ENCODE measurements at regions not wholly inside any gene's neighbourhood (a gene's known extent, or its start where the extent isn't known, plus 50 kb on each side); places are given as distances from the start of the nearest gene placed in this dataset.

- DNase-seq (ENCODE audit: insufficient read length, low spot score) (no peak), FAIRE-seq (no peak)
- TF ChIP-seq CTCF (IDR thresholded peaks at IDR 0.05; ENCODE audit: insufficient read depth, missing control alignments): no peak
Observed at GRCh38 chr1:178593515-178593914, 80.6 kb downstream of the TEX35 start.

- no peak for DNase-seq (ENCODE audit: insufficient read length, low spot score)
- no peak for FAIRE-seq
Observed at GRCh38 chr1:178594133-178594532, 81.2 kb downstream of the TEX35 start.

DNA sequence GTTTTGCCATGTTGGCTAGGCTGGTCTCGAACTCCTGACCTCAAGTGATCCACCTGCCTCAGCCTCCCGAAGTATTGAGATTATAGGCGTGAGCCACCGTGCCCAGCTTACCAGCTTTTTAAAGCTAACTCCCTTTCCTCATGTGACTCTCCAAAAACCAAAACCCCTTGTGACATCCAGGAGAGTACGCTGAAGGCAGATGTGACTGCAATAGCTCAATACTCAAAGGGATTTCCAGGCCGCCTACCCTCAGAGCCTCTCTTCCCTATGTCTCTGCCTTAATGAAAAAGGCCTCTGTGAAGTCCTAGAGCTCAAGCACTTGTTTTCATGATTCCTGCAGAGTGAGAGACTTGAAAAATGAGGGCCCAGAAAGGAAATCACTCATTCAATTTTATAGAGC, 82.6 kb downstream of the TEX35 start:
- FAIRE-seq (no peak), DNase-seq (ENCODE audit: insufficient read length, low spot score) (no peak)
- no peak for TF ChIP-seq CTCF (IDR thresholded peaks at IDR 0.05; ENCODE audit: insufficient read depth, missing control alignments)

More at GRCh38 chr1:178594133-178594532, 81.2 kb downstream of the TEX35 start:
- TF ChIP-seq CTCF (IDR thresholded peaks at IDR 0.05; ENCODE audit: insufficient read depth, missing control alignments): no peak

DNA sequence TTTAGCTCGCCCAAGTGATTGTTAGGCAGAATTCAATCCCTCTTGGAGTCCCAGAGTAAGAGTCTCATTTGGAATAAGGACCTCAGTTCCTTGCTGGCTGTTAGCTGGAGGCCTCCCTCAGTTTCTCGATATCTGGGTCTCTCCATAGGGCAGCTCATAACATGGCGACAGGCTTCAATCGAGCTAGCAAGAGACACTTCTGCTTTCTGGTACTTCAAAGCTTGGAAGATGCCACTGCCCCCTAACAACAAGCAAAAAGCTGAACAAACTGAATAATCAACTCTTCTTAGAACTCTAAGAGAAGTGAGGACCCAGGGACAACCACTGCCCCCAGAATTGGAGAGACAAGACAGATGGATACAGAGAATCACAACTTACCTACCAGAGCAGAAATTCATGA, 86.2 kb downstream of the TEX35 start:
- no peak for DNase-seq (ENCODE audit: insufficient read length, low spot score)
- no peak for TF ChIP-seq CTCF (IDR thresholded peaks at IDR 0.05; ENCODE audit: insufficient read depth, missing control alignments)
- FAIRE-seq: no peak

GRCh38 chr1:178599745-178600144, 86.8 kb downstream of the TEX35 start:
- no peak for FAIRE-seq
- TF ChIP-seq CTCF (IDR thresholded peaks at IDR 0.05; ENCODE audit: insufficient read depth, missing control alignments): no peak
- DNase-seq (ENCODE audit: insufficient read length, low spot score): no peak

GRCh38 chr1:178603926-178604325, 91.0 kb downstream of the TEX35 start:
- FAIRE-seq (no peak), DNase-seq (ENCODE audit: insufficient read length, low spot score) (no peak)

DNA sequence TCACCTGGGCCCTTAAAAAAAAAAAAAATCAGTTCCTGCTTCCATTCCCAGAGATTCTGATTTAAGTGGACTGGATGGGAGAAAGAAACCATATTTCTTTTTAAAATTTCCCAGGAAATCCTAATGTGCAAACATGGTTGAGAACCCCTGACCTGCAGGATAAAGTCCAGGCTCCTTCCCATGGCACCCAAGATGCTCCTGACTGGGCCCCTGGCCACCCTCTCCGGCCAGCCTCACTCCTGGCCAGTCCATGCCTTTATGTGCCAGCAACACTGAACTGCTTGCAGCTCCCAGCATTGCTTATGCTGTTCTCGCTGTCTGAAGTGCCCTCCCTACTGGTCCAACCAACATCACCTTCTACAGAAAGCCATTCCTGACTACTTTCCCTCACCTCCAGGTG, 93.9 kb downstream of the TEX35 start:
- FAIRE-seq (no peak), DNase-seq (ENCODE audit: insufficient read length, low spot score) (no peak)
- TF ChIP-seq CTCF (IDR thresholded peaks at IDR 0.05; ENCODE audit: insufficient read depth, missing control alignments): no peak

More at GRCh38 chr1:178603926-178604325, 91.0 kb downstream of the TEX35 start:
- TF ChIP-seq CTCF (IDR thresholded peaks at IDR 0.05; ENCODE audit: insufficient read depth, missing control alignments): no peak
